C4-2B (cell line): ENCODE measurements at regions not wholly inside any gene's neighbourhood (a gene's known extent, or its start where the extent isn't known, plus 50 kb on each side); places are given as distances from the start of the nearest gene placed in this dataset.

Experiments
- H3K27ac ChIP-seq: fragments of 450-650 bp; 2 replicates; pipeline ENCODE4 v1.5.1; 2017
- ZFX ChIP-seq: fragments of 450-650 bp; IDR thresholded peaks from 2 replicates; pipeline ENCODE4 v1.6.1; 2017
- TF ChIP-seq, protein P1 (sequence below): fragments of 450-650 bp; conservative IDR thresholded peaks from 2 replicates; pipeline ENCODE4 v1.5.1; 2017; ENCODE audit warnings: mild to moderate bottlenecking

DNA sequence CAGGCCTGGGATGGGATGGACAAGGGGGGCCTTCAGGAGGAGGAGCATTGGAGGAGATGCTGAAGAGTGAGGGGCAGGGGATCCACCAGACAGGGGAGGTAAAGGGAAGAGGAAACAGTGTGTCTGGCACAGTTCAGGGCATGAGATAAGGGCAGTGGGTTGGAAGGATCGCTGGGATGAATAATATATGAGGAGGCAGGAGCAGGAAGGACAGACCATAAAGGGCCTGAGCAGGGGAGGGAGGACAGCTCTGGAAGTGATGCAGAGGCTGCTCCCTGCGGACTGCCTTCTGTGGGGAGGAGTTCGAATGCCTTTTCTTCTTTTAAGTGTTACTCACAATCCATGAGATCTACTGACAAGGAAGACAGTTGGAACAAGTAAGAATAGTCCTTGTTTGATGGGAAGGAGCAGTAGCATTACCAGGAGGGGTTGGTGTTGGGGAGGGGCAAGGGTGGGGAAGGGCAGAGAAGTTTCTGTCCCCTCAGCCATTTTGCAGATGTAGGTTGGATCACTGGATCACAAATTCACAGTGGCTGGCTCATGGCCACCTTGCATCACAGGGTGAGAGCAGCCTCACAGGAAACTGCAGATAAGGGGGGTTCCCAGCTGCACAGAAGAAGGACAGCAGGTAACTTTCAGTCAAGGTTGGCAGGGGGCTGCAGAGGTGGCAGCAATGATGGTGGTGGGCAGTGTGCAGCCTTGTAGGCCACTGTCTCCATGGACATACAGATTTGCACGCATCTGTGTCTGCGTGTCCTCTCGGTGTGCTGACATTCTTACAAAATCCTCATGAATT, 91.9 kb upstream of the SNRPN start:
- TF ChIP-seq, protein P1, sequence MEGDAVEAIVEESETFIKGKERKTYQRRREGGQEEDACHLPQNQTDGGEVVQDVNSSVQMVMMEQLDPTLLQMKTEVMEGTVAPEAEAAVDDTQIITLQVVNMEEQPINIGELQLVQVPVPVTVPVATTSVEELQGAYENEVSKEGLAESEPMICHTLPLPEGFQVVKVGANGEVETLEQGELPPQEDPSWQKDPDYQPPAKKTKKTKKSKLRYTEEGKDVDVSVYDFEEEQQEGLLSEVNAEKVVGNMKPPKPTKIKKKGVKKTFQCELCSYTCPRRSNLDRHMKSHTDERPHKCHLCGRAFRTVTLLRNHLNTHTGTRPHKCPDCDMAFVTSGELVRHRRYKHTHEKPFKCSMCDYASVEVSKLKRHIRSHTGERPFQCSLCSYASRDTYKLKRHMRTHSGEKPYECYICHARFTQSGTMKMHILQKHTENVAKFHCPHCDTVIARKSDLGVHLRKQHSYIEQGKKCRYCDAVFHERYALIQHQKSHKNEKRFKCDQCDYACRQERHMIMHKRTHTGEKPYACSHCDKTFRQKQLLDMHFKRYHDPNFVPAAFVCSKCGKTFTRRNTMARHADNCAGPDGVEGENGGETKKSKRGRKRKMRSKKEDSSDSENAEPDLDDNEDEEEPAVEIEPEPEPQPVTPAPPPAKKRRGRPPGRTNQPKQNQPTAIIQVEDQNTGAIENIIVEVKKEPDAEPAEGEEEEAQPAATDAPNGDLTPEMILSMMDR, result no peak
- TF ChIP-seq ZFX, result no peak
- H3K27ac ChIP-seq, result no peak overlapping the region

- H3K27ac ChIP-seq, result no peak overlapping the region
- TF ChIP-seq, protein P1, result no peak
- TF ChIP-seq ZFX, result no peak
These were observed 89.5 kb upstream of the SNRPN start for GRCh38 chr15:24865303-24865702.

DNA sequence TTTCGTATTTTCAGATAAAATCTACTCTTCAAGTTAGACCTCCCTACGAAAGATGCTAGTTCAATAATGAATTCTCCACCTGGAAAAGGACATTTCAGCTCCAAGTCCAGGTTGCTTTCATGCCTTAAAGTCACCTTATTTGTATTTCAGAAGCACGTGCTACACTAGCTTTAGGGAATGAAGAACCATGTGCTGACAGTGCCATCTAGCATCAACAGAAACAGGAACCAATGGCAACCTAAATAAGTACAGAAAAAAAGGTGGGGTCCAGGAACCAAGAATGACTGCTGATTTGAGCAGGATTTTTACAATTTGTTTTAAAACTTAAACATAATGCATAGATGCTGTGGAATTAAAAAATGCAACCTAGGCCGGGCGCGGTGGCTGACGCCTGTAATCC, 77.6 kb upstream of the SNRPN start:
- peak overlapping the region; percentile 65 for H3K27ac ChIP-seq
- TF ChIP-seq, protein P1, result peak; percentile 18
- no peak for TF ChIP-seq ZFX

- TF ChIP-seq ZFX, result no peak
- TF ChIP-seq, protein P1, result no peak
- H3K27ac ChIP-seq, result peak overlapping the region; percentile 65
These were observed 76.6 kb upstream of the SNRPN start for GRCh38 chr15:24878153-24878552.

DNA sequence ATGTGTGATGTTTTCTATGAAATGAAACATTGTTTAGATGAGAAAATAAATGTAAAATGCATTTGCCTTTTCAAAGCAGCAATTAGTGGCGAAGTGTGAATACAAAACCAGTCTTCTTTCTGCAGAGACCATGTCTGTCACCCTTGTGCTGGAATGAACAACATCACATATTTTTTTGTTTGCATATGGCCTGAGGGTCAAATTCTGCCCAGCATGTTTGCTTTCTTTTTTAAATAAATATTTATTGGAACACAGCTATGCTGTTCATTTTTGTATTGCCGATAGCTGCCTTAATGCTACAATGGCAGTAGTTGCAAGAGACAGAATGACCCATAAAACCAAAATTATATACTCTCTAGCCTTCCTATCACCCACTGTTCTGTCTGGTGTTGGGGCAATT, 75.3 kb upstream of the SNRPN start:
- peak overlapping the region; percentile 40 for H3K27ac ChIP-seq
- TF ChIP-seq, protein P1, result no peak
- TF ChIP-seq ZFX, result no peak

DNA sequence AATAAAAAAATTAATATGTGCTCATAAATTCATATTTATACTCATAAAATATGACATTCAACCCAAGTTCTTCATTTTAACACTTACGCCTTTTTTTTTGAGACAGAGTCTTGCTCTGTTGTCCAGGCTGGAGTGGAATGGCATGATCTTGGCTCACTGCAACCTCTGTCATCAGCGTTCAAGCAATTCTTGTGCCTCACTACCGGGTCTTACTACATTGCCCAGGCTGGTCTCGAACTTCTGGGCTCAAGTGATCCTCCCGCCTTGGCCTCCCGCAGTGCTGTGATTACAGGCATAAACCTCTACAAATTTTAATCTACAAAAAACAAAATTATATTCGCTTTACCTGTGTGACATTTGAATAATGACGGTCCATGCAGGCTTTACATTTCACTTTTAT, 74.1 kb upstream of the SNRPN start:
- TF ChIP-seq ZFX, result no peak
- TF ChIP-seq, protein P1, result no peak
- no peak overlapping the region for H3K27ac ChIP-seq

- TF ChIP-seq ZFX, result no peak
- TF ChIP-seq, protein P1, result no peak
- H3K27ac ChIP-seq, result no peak overlapping the region
These were observed 68.2 kb upstream of the SNRPN start for GRCh38 chr15:24886538-24886937.
